ENCODE measurements at regions not wholly inside any gene's neighbourhood (a gene's known extent, or its start where the extent isn't known, plus 50 kb on each side); places are given as distances from the start of the nearest gene placed in this dataset.

GRCh38 chr10:130240409-130240808 is 104.2 kb downstream of the GLRX3 start:
- peaks cover 20% of the 10 kb centered on the region for H3K9me3 ChIP-seq (ENCODE audit: control insufficient read depth, insufficient read depth, low read length)
- intact Hi-C loops (cut with micrococcal nuclease) = no loop called here

More at GRCh38 chr10:130240409-130240808, 104.2 kb downstream of the GLRX3 start:
- Histone ChIP-seq H4K8ac (ENCODE audit: low read depth in 2 of 2, low read length in 2 of 2) (no peak overlapping the region), H2BK5ac (ENCODE audit: low read depth, low read length, poor library complexity, severe bottlenecking) (no peak overlapping the region), H3K4me1 (ENCODE audit: control insufficient read depth, insufficient read depth, low read length) (no peaks in the 10 kb centered on the region), H3K18ac (ENCODE audit: low read depth, low read length) (no peak overlapping the region), H3K4ac (ENCODE audit: low read depth, low read length) (no peak overlapping the region), H3K23ac (ENCODE audit: low read depth, low read length) (no peak overlapping the region), H2AFZ (replicated peaks; ENCODE audit: low read length, poor library complexity) (no peak overlapping the region), H3K27me3 (ENCODE audit: control insufficient read depth, insufficient read depth, low read length) (no peaks in the 10 kb centered on the region), H3K4me2 (ENCODE audit: low read depth, low read length) (no peak overlapping the region), H2AK9ac (replicated peaks; ENCODE audit: low read depth, low read length, poor library complexity) (no peak overlapping the region), H3K4me3 (ENCODE audit: insufficient read depth, low read depth, low read length) (no peak overlapping the region), H2BK20ac (ENCODE audit: low read depth, low read length) (no peak overlapping the region), H4K91ac (ENCODE audit: insufficient read depth, low read depth, low read length) (no peak overlapping the region), H4K5ac (ENCODE audit: low read depth, low read length) (no peak overlapping the region), H3K27ac (ENCODE audit: insufficient read depth, low read length) (no peak overlapping the region), H3K14ac (replicated peaks; ENCODE audit: low read depth, low read length) (no peak overlapping the region), H2AK5ac (ENCODE audit: low read depth, low read length) (no peak overlapping the region), H3K56ac (ENCODE audit: extremely low read depth, insufficient read depth, low read length) (no peak overlapping the region), H3K9ac (ENCODE audit: low read depth, low read length) (no peak overlapping the region), H3K79me1 (ENCODE audit: low read depth in 1 of 2, low read length in 2 of 2) (no peaks in the 10 kb centered on the region), H3K9me1 (ENCODE audit: insufficient read depth, low read length) (no peaks in the 10 kb centered on the region), H4K20me1 (ENCODE audit: insufficient read depth, low read length) (no peaks in the 10 kb centered on the region), H3K36me3 (ENCODE audit: control insufficient read depth, insufficient read depth, low read length) (no peaks in the 10 kb centered on the region), H2BK120ac (ENCODE audit: low read depth, low read length) (no peak overlapping the region), H2BK15ac (ENCODE audit: low read depth, low read length) (no peak overlapping the region)
- BruUV-seq (replicated peaks) = no TSS peak
- ChIA-PET POLR2A (ENCODE audit: unreplicated experiment) (no interaction called here), CTCF (no interaction called here)
- TF ChIP-seq RCOR1 (IDR thresholded peaks at IDR 0.05; ENCODE audit: insufficient replicate concordance, low read length) (no peak), MAZ (IDR thresholded peaks at IDR 0.05; ENCODE audit: borderline replicate concordance, low read depth, low read length) (no peak), POLR2A (IDR thresholded peaks at IDR 0.05; ENCODE audit: low read depth, low read length) (no peak), RAD21 (IDR thresholded peaks at IDR 0.05; ENCODE audit: low read length) (no peak), MXI1 (IDR thresholded peaks at IDR 0.05; ENCODE audit: borderline replicate concordance, low read depth, low read length) (no peak), FOS (IDR thresholded peaks at IDR 0.05; ENCODE audit: low read depth, low read length) (no peak), USF2 (IDR thresholded peaks at IDR 0.05; ENCODE audit: low read depth, low read length) (no peak)
- DNase-seq (no peak), ATAC-seq (ENCODE audit: low read depth) (no peak)
- dilution Hi-C loops (cut with HindIII; ENCODE audit: low sequenced_read_pairs, unreplicated experiment) = no loop called here
- in situ Hi-C loops (cut with MboI; ENCODE audit: low sequenced_read_pairs) = no loop called here
- WGBS, 2 experiments (ENCODE audit: extremely low coverage in 2 of 2, insufficient read length in 1 of 2) = no CpG with 5 or more reads among the region's 2 CpGs
